Small intestine (tissue), 7 donors: ENCODE measurements at regions not wholly inside any gene's neighbourhood (a gene's known extent, or its start where the extent isn't known, plus 50 kb on each side); places are given as distances from the start of the nearest gene placed in this dataset.

Experiments
- DNase-seq, 2 donors: peaks; one replicate each; pipeline versions ENCODE4 v3.0.0 to v3.0.0-alpha.2; 2013
- FAIRE-seq: peaks from 2 replicates; lab custom pipeline; 2012; peaks lifted over from hg19 to GRCh38; lab: Jason Lieb, UNC
- H3K27ac ChIP-seq, 3 donors: one replicate each; pipeline ENCODE4 v1.5.1; 2013; ENCODE audit warnings: low read length in 2 of 3, mild to moderate bottlenecking in 2 of 3, control low read depth in 1 of 3, inconsistent platforms in 1 of 3, low read depth in 1 of 3, moderate library complexity in 1 of 3
- H3K27me3 ChIP-seq, 3 donors: one replicate each; pipeline ENCODE4 v1.6.1; 2013; ENCODE audit warnings: low read length in 3 of 3, inconsistent platforms in 1 of 3; ENCODE audit not compliant: control insufficient read depth in 3 of 3, insufficient read depth in 3 of 3
- H3K36me3 ChIP-seq, 3 donors: one replicate each; pipeline ENCODE4 v1.6.1; 2013; ENCODE audit warnings: low read length in 3 of 3, inconsistent platforms in 1 of 3, low read depth in 1 of 3, mild to moderate bottlenecking in 1 of 3, moderate library complexity in 1 of 3; ENCODE audit not compliant: control insufficient read depth in 3 of 3, insufficient read depth in 2 of 3
- H3K4me1 ChIP-seq, 3 donors: one replicate each; pipeline ENCODE4 v1.6.1; 2013; ENCODE audit warnings: low read length in 2 of 3, inconsistent platforms in 1 of 3, low read depth in 1 of 3, mild to moderate bottlenecking in 1 of 3, moderate library complexity in 1 of 3; ENCODE audit not compliant: control insufficient read depth in 3 of 3, insufficient read depth in 2 of 3
- H3K4me3 ChIP-seq, 3 donors: one replicate each; pipeline ENCODE4 v1.5.1; 2013; ENCODE audit warnings: low read length in 3 of 3, control low read depth in 1 of 3, inconsistent platforms in 1 of 3, low read depth in 1 of 3, mild to moderate bottlenecking in 1 of 3, moderate library complexity in 1 of 3
- H3K9me3 ChIP-seq, 2 donors: one replicate each; pipeline ENCODE4 v1.6.1; 2013; ENCODE audit warnings: low read depth in 1 of 2, low read length in 1 of 2; ENCODE audit not compliant: control insufficient read depth in 2 of 2, insufficient read depth in 1 of 2
- WGBS, 3 donors: extraction: QIAGEN DNeasy Blood & Tissue Kit; methylation state at CpG; one replicate each; pipeline ENCODE4 v1.1.7; 2013; 5-methylcytosine and 5-hydroxymethylcytosine counted together
- donor health status: healthy with polysubstance abuse.
- donor health status: control.
- donor health status: control.
- donor health status: Bipolar disorder and iron deficiency.
- donor health status: healthy.

DNA sequence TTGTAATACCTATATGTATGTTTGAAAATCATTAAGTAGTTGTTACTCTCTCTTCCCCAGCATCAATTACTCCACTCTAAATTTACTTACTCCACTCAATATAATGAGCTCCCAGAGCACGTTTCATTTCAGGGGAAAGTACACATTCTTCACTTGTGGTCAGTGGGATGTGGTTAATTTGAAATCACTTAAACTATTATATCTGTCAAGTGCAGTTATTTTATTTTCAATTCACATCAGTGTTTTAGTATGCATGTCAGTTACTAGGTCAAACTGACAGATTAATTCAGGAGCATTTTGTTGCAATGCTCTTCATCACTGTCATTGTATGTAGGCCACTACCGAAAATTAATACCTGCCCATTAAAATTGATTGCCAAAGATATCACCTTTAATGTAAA is 376.1 kb downstream of the ZIC4 start:
- DNase-seq: no peak
- Histone ChIP-seq H3K4me3 (no peak overlapping the region), H3K27me3 (no peaks in the 10 kb centered on the region), H3K27ac (no peak overlapping the region), H3K36me3 (no peaks in the 10 kb centered on the region), H3K9me3 (peaks cover 0 to 3% of the 10 kb centered on the region in 2 donors), H3K4me1 (no peaks in the 10 kb centered on the region)
- WGBS, 3 donors: 30 to 55% (median 40%) methylated on average over 2 of the region's 2 CpGs
- FAIRE-seq: no peak

GRCh38 chr3:147015334-147015733 is 391.0 kb downstream of the ZIC4 start:
- Histone ChIP-seq H3K9me3 (peaks cover 0 to 6% of the 10 kb centered on the region in 2 donors), H3K27ac (no peak overlapping the region), H3K36me3 (no peaks in the 10 kb centered on the region), H3K4me1 (no peaks in the 10 kb centered on the region), H3K27me3 (no peaks in the 10 kb centered on the region), H3K4me3 (no peak overlapping the region)
- WGBS, 3 donors: 79 to 94% (median 86%) methylated on average over 3 of the region's 3 CpGs
- no peak for DNase-seq
- FAIRE-seq: no peak

DNA sequence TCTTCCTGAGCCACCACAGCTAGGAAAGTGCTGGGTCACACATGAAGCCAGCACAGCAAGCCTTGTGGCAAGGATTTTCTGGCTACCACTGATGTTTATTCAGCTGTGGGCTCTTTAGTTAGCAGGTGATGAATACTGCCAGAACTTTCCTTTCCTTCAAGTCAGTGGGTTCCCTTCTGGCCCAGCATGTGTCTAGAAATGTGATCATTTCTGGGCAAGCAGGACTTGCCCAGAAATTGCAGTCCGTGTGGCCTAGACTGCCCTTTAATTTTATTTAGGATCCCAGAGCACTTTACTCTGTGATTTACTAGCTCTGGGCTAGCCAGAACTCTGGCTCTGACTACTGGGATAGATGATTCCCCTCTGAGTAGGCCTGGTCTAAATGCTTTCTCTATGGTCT is 397.5 kb downstream of the ZIC4 start:
- H3K4me3 ChIP-seq: no peak overlapping the region
- no peaks in the 10 kb centered on the region for H3K4me1 ChIP-seq
- DNase-seq (no peak), FAIRE-seq (no peak)
- WGBS, 3 donors: 50 to 81% (median 65%) methylated on average over 1 of the region's 1 CpG
- no peaks in the 10 kb centered on the region for H3K27me3 ChIP-seq
- H3K9me3 ChIP-seq: no peaks in the 10 kb centered on the region
- H3K27ac ChIP-seq: no peak overlapping the region
- no peaks in the 10 kb centered on the region for H3K36me3 ChIP-seq

- DNase-seq (no peak), FAIRE-seq (no peak)
- no peaks in the 10 kb centered on the region for H3K9me3 ChIP-seq
- 79 to 86% (median 80%) methylated on average over 2 of the region's 2 CpGs for WGBS, 3 donors
- no peak overlapping the region for H3K27ac ChIP-seq
- H3K4me3 ChIP-seq: no peak overlapping the region
- H3K27me3 ChIP-seq: no peaks in the 10 kb centered on the region
- no peaks in the 10 kb centered on the region for H3K4me1 ChIP-seq
- H3K36me3 ChIP-seq: no peaks in the 10 kb centered on the region
Measured at GRCh38 chr3:147008458-147008857, 397.9 kb downstream of the ZIC4 start.

DNA sequence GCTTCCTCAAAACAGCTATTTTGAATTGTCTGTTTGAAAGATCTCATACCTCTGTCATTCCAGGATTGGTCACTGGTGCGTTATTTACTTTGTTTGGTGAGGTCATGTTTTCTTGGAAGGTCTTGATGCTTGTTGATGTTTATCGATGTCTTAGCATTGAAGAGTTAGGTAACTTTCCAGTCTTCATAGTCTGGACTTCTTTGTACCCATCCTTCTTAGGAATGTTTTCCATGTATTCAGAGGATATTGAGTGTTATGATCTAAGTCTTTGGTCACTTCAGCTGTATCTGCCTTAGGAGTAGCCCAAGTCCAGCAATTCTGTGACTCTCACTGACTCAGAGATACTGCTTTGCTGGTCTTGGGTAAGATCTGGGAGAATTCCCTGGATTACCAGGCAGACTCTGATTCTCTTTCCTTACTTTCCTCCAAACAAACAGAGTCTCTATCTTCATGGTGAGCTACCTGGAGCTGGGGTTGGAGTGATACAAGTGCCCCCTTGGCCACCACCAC is 398.6 kb downstream of the ZIC4 start:
- Histone ChIP-seq H3K27ac (no peak overlapping the region), H3K4me3 (no peak overlapping the region), H3K9me3 (no peaks in the 10 kb centered on the region), H3K27me3 (no peaks in the 10 kb centered on the region), H3K36me3 (no peaks in the 10 kb centered on the region), H3K4me1 (no peaks in the 10 kb centered on the region)
- no peak for FAIRE-seq
- no peak for DNase-seq
- 70 to 81% (median 74%) methylated on average over 2 of the region's 2 CpGs for WGBS, 3 donors

- no peak overlapping the region for H3K4me3 ChIP-seq
- no peaks in the 10 kb centered on the region for H3K36me3 ChIP-seq
- no peak overlapping the region for H3K27ac ChIP-seq
- H3K4me1 ChIP-seq: no peaks in the 10 kb centered on the region
- H3K27me3 ChIP-seq: no peaks in the 10 kb centered on the region
- FAIRE-seq (no peak), DNase-seq (no peak)
- 87 to 93% (median 89%) methylated on average over 2 of the region's 2 CpGs for WGBS, 3 donors
- H3K9me3 ChIP-seq: peaks cover 0 to 3% of the 10 kb centered on the region in 2 donors
Measured at GRCh38 chr3:147002721-147003120, 397.6 kb upstream of the PLSCR5 start.

- H3K27ac ChIP-seq: no peak overlapping the region
- H3K9me3 ChIP-seq: peaks cover 0 to 3% of the 10 kb centered on the region in 2 donors
- H3K27me3 ChIP-seq: no peaks in the 10 kb centered on the region
- DNase-seq (no peak), FAIRE-seq (no peak)
- no peak overlapping the region for H3K4me3 ChIP-seq
- no peaks in the 10 kb centered on the region for H3K36me3 ChIP-seq
- WGBS, 3 donors: 85 to 95% (median 91%) methylated on average over 2 of the region's 2 CpGs
- H3K4me1 ChIP-seq: no peaks in the 10 kb centered on the region
Measured at GRCh38 chr3:147000274-147000673, 395.1 kb upstream of the PLSCR5 start.

- no peak for FAIRE-seq
- WGBS, 3 donors: 88 to 94% (median 89%) methylated on average over 1 of the region's 1 CpG
- no peaks in the 10 kb centered on the region for H3K27me3 ChIP-seq
Measured at GRCh38 chr3:146991907-146992306, 386.8 kb upstream of the PLSCR5 start.

DNA sequence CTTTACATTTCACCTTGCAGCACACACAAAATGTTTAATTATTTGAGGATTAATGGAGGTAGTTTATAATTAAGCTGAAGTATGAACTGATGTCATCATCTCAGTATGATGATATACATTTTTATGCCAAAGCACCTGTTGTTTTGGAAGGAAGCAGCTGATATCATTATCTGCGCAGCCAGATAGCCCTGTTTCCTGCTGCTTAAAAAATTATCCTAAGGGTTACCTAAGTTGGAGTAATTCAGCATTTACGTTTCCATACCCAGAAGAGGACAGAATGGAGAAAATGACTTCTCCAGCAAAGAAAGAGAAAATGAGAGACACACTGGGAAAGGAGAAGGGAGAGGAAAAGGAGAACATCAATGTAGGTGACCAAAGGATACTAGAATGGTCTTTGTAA is 370.3 kb upstream of the PLSCR5 start:
- Histone ChIP-seq H3K36me3 (no peaks in the 10 kb centered on the region), H3K27ac (no peak overlapping the region), H3K4me3 (no peak overlapping the region), H3K27me3 (no peaks in the 10 kb centered on the region), H3K4me1 (no peaks in the 10 kb centered on the region), H3K9me3 (no peaks in the 10 kb centered on the region)
- WGBS, 3 donors: 38 to 64% (median 43%) methylated on average over 2 of the region's 2 CpGs
- DNase-seq (no peak), FAIRE-seq (no peak)

More at GRCh38 chr3:146991907-146992306, 386.8 kb upstream of the PLSCR5 start:
- Histone ChIP-seq H3K9me3 (no peaks in the 10 kb centered on the region), H3K4me1 (no peaks in the 10 kb centered on the region), H3K4me3 (no peak overlapping the region), H3K27ac (no peak overlapping the region), H3K36me3 (no peaks in the 10 kb centered on the region)
- no peak for DNase-seq
